ENCODE measurements at regions not wholly inside any gene's neighbourhood (a gene's known extent, or its start where the extent isn't known, plus 50 kb on each side); places are given as distances from the start of the nearest gene placed in this dataset.
"Not testable (repeated sequence)": the region's sequence is repeated elsewhere in the genome, so short reads cannot be mapped to it uniquely, and the experiment has no call there.

- not testable (repeated sequence) for TF ChIP-seq POLR2AphosphoS5 (IDR thresholded peaks at IDR 0.05; ENCODE audit: low read depth, low read length); POLR2A (IDR thresholded peaks at IDR 0.05; ENCODE audit: low read depth, low read length); POU2F2 (IDR thresholded peaks at IDR 0.05; ENCODE audit: low read depth, low read length); TAF1 (IDR thresholded peaks at IDR 0.05; ENCODE audit: low read depth, low read length); PAX5 (IDR thresholded peaks at IDR 0.05; ENCODE audit: insufficient read depth, low read length, severe bottlenecking)
Measured at GRCh38 chr17:71205951-71206350, 914.9 kb upstream of the SOX9 start.
